Lower leg skin (tissue), 3 donors: ENCODE measurements at regions not wholly inside any gene's neighbourhood (a gene's known extent, or its start where the extent isn't known, plus 50 kb on each side); places are given as distances from the start of the nearest gene placed in this dataset.

Experiments used
- CTCF ChIP-seq, 3 donors: fragments of 450-650 bp; IDR thresholded peaks; one replicate each; pipeline ENCODE4 v1.5.1; 2016; ENCODE audit warnings: antibody characterized with exemption in 3 of 3, mild to moderate bottlenecking in 3 of 3, moderate library complexity in 2 of 3
- POLR2A ChIP-seq, 2 donors: fragments of 450-650 bp; IDR thresholded peaks; one replicate each; pipeline ENCODE4 v1.6.1; 2016 to 2017; ENCODE audit warnings: antibody characterized with exemption in 2 of 2, mild to moderate bottlenecking in 1 of 2, moderate library complexity in 1 of 2

- no peak for TF ChIP-seq CTCF (IDR thresholded peaks at IDR 0.05)
- TF ChIP-seq POLR2A (IDR thresholded peaks at IDR 0.05): no peak
These were observed 1004.0 kb downstream of the HACE1 start for GRCh38 chr6:103855750-103856149.
